Bronchial epithelial cell (primary cell): ENCODE measurements at regions not wholly inside any gene's neighbourhood (a gene's known extent, or its start where the extent isn't known, plus 50 kb on each side); places are given as distances from the start of the nearest gene placed in this dataset.

ENCODE experiments used
- DNase-seq: peaks from one replicate; pipeline ENCODE4 v3.0.0-alpha.2; 2010; ENCODE audit warnings: low read depth
- FAIRE-seq: peaks from 2 replicates; lab custom pipeline; 2011; peaks lifted over from hg19 to GRCh38; lab: Jason Lieb, UNC
- H3K27me3 ChIP-seq: 2 replicates; pipeline ENCODE4 v1.5.1; 2011; ENCODE audit warnings: low read length; ENCODE audit not compliant: control insufficient read depth, insufficient read depth
- H3K36me3 ChIP-seq: 2 replicates; pipeline ENCODE4 v1.5.1; 2011; ENCODE audit warnings: low read length; ENCODE audit not compliant: control insufficient read depth, insufficient read depth
- H3K4me3 ChIP-seq: 2 replicates; pipeline ENCODE4 v1.5.1; 2011; ENCODE audit warnings: mild to moderate bottlenecking, low read depth, low read length, control low read depth
- CTCF ChIP-seq: IDR thresholded peaks from 2 replicates; pipeline ENCODE4 v1.5.1; 2011; ENCODE audit warnings: mild to moderate bottlenecking, moderate library complexity, low read length, control low read depth, inconsistent platforms; ENCODE audit not compliant: insufficient read depth, severe bottlenecking

GRCh38 chr14:100454437-100454836 lies 131.3 kb downstream of the SLC25A47 start:
- Histone ChIP-seq H3K4me3 (no peak overlapping the region), H3K36me3 (no peaks in the 10 kb centered on the region), H3K27me3 (no peaks in the 10 kb centered on the region)
- FAIRE-seq: no peak
- no peak for TF ChIP-seq CTCF
- DNase-seq: no peak

- Histone ChIP-seq H3K4me3 (no peak overlapping the region), H3K36me3 (no peaks in the 10 kb centered on the region), H3K27me3 (no peaks in the 10 kb centered on the region)
- TF ChIP-seq CTCF: no peak
- FAIRE-seq (no peak), DNase-seq (no peak)
Measured at GRCh38 chr14:100463937-100464336, 123.3 kb downstream of the BEGAIN start.

GRCh38 chr14:100466111-100466856 lies 120.9 kb downstream of the BEGAIN start:
- no peak for TF ChIP-seq CTCF
- FAIRE-seq (no peak), DNase-seq (no peak)
- Histone ChIP-seq H3K36me3 (no peaks in the 10 kb centered on the region), H3K4me3 (no peak overlapping the region), H3K27me3 (no peaks in the 10 kb centered on the region)

- H3K4me3 ChIP-seq: no peak overlapping the region
Measured at GRCh38 chr14:100467046-100467750, 120.0 kb downstream of the BEGAIN start.

GRCh38 chr14:100467939-100468338 lies 119.3 kb downstream of the BEGAIN start:
- TF ChIP-seq CTCF: no peak
- FAIRE-seq (no peak), DNase-seq (no peak)
- H3K27me3 ChIP-seq: no peaks in the 10 kb centered on the region
- no peak overlapping the region for H3K4me3 ChIP-seq
- no peaks in the 10 kb centered on the region for H3K36me3 ChIP-seq

More at GRCh38 chr14:100467046-100467750, 120.0 kb downstream of the BEGAIN start:
- DNase-seq (no peak), FAIRE-seq (no peak)
- no peak for TF ChIP-seq CTCF
- H3K36me3 ChIP-seq: no peaks in the 10 kb centered on the region
- no peaks in the 10 kb centered on the region for H3K27me3 ChIP-seq
